Keratinocyte (primary cell): ENCODE measurements at regions not wholly inside any gene's neighbourhood (a gene's known extent, or its start where the extent isn't known, plus 50 kb on each side); places are given as distances from the start of the nearest gene placed in this dataset.

Source experiments
- CTCF ChIP-seq, 3 experiments: IDR thresholded peaks in 1 of 3; conservative IDR thresholded peaks in 1 of 3; optimal IDR thresholded peaks in 1 of 3; 2 replicates in 2 of 3; 3 replicates in 1 of 3; pipeline versions ENCODE3 to v1.5.1; 2011; ENCODE audit warnings: low read length in 3 of 3, mild to moderate bottlenecking in 3 of 3, moderate library complexity in 2 of 3, control low read depth in 1 of 3, inconsistent platforms in 1 of 3; ENCODE audit not compliant: insufficient read depth in 2 of 3; ENCODE audit errors: extremely low read depth in 1 of 3
- EZH2 ChIP-seq: IDR thresholded peaks from one replicate; pipeline ENCODE4 v1.6.1; 2012; ENCODE audit warnings: inconsistent platforms, mild to moderate bottlenecking, low read length, moderate library complexity

GRCh38 chr11:22479208-22479607 lies 141.0 kb downstream of the SLC17A6 start:
- TF ChIP-seq EZH2, result no peak
- no peak for TF ChIP-seq CTCF (optimal IDR thresholded peaks at IDR 0.05 in 1 of 3, IDR thresholded peaks at IDR 0.05 in 1 of 3, conservative IDR thresholded peaks at IDR 0.05 in 1 of 3; ENCODE audit: extremely low read depth in 1 of 3, insufficient read depth in 2 of 3, low read length in 3 of 3)
